ENCODE measurements at regions not wholly inside any gene's neighbourhood (a gene's known extent, or its start where the extent isn't known, plus 50 kb on each side); places are given as distances from the start of the nearest gene placed in this dataset.

DNA sequence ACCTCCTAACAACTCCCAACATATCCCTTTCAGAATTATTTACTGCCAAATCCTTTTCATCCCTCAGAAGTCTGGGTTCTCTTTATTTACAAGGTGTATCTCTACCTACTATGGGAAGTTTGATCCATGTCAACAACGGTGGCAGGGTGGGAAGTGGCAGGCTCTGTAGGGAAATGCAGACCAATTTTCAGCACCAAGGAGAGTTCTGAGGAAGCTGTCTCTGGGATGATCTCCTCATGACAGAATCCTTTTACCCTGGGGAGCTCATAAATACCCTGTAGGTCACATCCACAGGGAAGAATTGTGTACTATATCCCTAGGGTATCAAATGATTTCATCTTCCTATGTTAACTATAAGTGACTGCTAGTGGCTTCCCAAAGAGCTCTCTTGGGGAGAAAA is 107.8 kb upstream of the NEK6 start:
- Histone ChIP-seq H3K9me3 (ENCODE audit: low read length) (no peaks in the 10 kb centered on the region), H3K27me3 (ENCODE audit: low read length) (no peaks in the 10 kb centered on the region; the same call in 1 of the 2 replicates), H3K79me2 (ENCODE audit: low read length) (no peaks in the 10 kb centered on the region), H4K20me1 (ENCODE audit: low read length) (no peaks in the 10 kb centered on the region), H3F3A (ENCODE audit: low read length, unreplicated experiment) (no peaks in the 10 kb centered on the region), H3K4me2 (ENCODE audit: low read length) (no peak overlapping the region), H3K36me3 (ENCODE audit: low read depth, low read length) (no peaks in the 10 kb centered on the region), H3K27ac (ENCODE audit: low read length) (no peak overlapping the region), H3K4me3 (ENCODE audit: low read length) (no peak overlapping the region), H3K9ac (ENCODE audit: low read length) (no peak overlapping the region), H2AFZ (ENCODE audit: low read length) (no peak overlapping the region), H3K4me1 (ENCODE audit: insufficient read depth, low read length) (no peaks in the 10 kb centered on the region; the same call in 1 of the 2 replicates), H3K9me2 (replicated peaks; ENCODE audit: low read length) (no peaks in the 10 kb centered on the region)
- intact Hi-C loops (cut with micrococcal nuclease), result no loop called here
- ChIA-PET CTCF (no interaction called here), POLR2A (ENCODE audit: unreplicated experiment) (no interaction called here)
- DNase-seq (peak; percentile 19), ATAC-seq (no peak)
- TF ChIP-seq EZH2phosphoT487 (IDR thresholded peaks at IDR 0.05; ENCODE audit: borderline replicate concordance, low read length) (no peak), CTCF (conservative IDR thresholded peaks at IDR 0.05; ENCODE audit: low read depth, low read length) (no peak), EZH2 (IDR thresholded peaks at IDR 0.05; ENCODE audit: low read length, unreplicated experiment) (no peak)
- BruUV-seq (replicated peaks), result no TSS peak

- no TSS peak for BruUV-seq (replicated peaks)
- Histone ChIP-seq H2AFZ (ENCODE audit: low read length) (no peak overlapping the region), H3K9me2 (replicated peaks; ENCODE audit: low read length) (no peaks in the 10 kb centered on the region), H3K79me2 (ENCODE audit: low read length) (no peaks in the 10 kb centered on the region), H3K9me3 (ENCODE audit: low read length) (no peaks in the 10 kb centered on the region), H3F3A (ENCODE audit: low read length, unreplicated experiment) (no peaks in the 10 kb centered on the region), H4K20me1 (ENCODE audit: low read length) (no peaks in the 10 kb centered on the region), H3K36me3 (ENCODE audit: low read depth, low read length) (no peaks in the 10 kb centered on the region), H3K9ac (ENCODE audit: low read length) (no peak overlapping the region), H3K27me3 (ENCODE audit: low read length) (peaks cover 4% of the 10 kb centered on the region; the same call in 1 of the 2 replicates), H3K4me3 (ENCODE audit: low read length) (no peak overlapping the region), H3K4me1 (ENCODE audit: insufficient read depth, low read length) (no peaks in the 10 kb centered on the region), H3K27ac (ENCODE audit: low read length) (no peak overlapping the region), H3K4me2 (ENCODE audit: low read length) (no peak overlapping the region)
- no peak for ATAC-seq
- no peak for TF ChIP-seq CTCF (conservative IDR thresholded peaks at IDR 0.05; ENCODE audit: low read depth, low read length)
- TF ChIP-seq EZH2phosphoT487 (IDR thresholded peaks at IDR 0.05; ENCODE audit: borderline replicate concordance, low read length), result no peak
- no peak for TF ChIP-seq EZH2 (IDR thresholded peaks at IDR 0.05; ENCODE audit: low read length, unreplicated experiment)
- CTCF ChIA-PET, result no interaction called here
- POLR2A ChIA-PET (ENCODE audit: unreplicated experiment), result no interaction called here
- intact Hi-C loops (cut with micrococcal nuclease), result no loop called here
- DNase-seq, result no peak
Measured at GRCh38 chr9:124163760-124164255, 93.9 kb upstream of the NEK6 start.

GRCh38 chr9:124164811-124165210 is 92.9 kb upstream of the NEK6 start:
- Histone ChIP-seq H3K9me2 (replicated peaks; ENCODE audit: low read length) (no peaks in the 10 kb centered on the region), H4K20me1 (ENCODE audit: low read length) (no peaks in the 10 kb centered on the region), H3K4me2 (ENCODE audit: low read length) (no peak overlapping the region), H3K27ac (ENCODE audit: low read length) (no peak overlapping the region), H3K4me3 (ENCODE audit: low read length) (no peak overlapping the region), H3K27me3 (ENCODE audit: low read length) (peaks cover 9% of the 10 kb centered on the region; the same call in 1 of the 2 replicates), H3K79me2 (ENCODE audit: low read length) (no peaks in the 10 kb centered on the region), H2AFZ (ENCODE audit: low read length) (no peak overlapping the region), H3K4me1 (ENCODE audit: insufficient read depth, low read length) (no peaks in the 10 kb centered on the region), H3K9ac (ENCODE audit: low read length) (no peak overlapping the region), H3K36me3 (ENCODE audit: low read depth, low read length) (no peaks in the 10 kb centered on the region), H3K9me3 (ENCODE audit: low read length) (no peaks in the 10 kb centered on the region), H3F3A (ENCODE audit: low read length, unreplicated experiment) (no peaks in the 10 kb centered on the region)
- CTCF ChIA-PET, result no interaction called here
- DNase-seq (no peak), ATAC-seq (no peak)
- no peak for TF ChIP-seq CTCF (conservative IDR thresholded peaks at IDR 0.05; ENCODE audit: low read depth, low read length)
- no peak for TF ChIP-seq EZH2 (IDR thresholded peaks at IDR 0.05; ENCODE audit: low read length, unreplicated experiment)
- no peak for TF ChIP-seq EZH2phosphoT487 (IDR thresholded peaks at IDR 0.05; ENCODE audit: borderline replicate concordance, low read length)
- POLR2A ChIA-PET (ENCODE audit: unreplicated experiment), result no interaction called here
- BruUV-seq (replicated peaks), result no TSS peak
- intact Hi-C loops (cut with micrococcal nuclease), result no loop called here
